Endometrial microvascular endothelial cells (primary cell): ENCODE measurements at regions not wholly inside any gene's neighbourhood (a gene's known extent, or its start where the extent isn't known, plus 50 kb on each side); places are given as distances from the start of the nearest gene placed in this dataset.

Source experiments
- in situ Hi-C: cut with HindIII; loops from 2 replicates; pipeline ENCODE4 v1.10.0; 2017; ENCODE audit warnings: low sequenced_read_pairs, low pct_unique_long_range_greater_than_20kb; ENCODE audit errors: inconsistent ontology term

GRCh38 chr3:99176169-99176964, 274.9 kb upstream of the DCBLD2 start:
- in situ Hi-C loops = no loop called here

- in situ Hi-C loops = no loop called here
These were observed 273.8 kb upstream of the DCBLD2 start for GRCh38 chr3:99175276-99175812.

GRCh38 chr3:99172736-99173657, 271.5 kb upstream of the DCBLD2 start:
- in situ Hi-C loops = no loop called here

- in situ Hi-C loops = no loop called here
These were observed 270.3 kb upstream of the DCBLD2 start for GRCh38 chr3:99171800-99172199.

- in situ Hi-C loops = no loop called here
These were observed 269.5 kb upstream of the DCBLD2 start for GRCh38 chr3:99170867-99171517.

GRCh38 chr3:99167071-99167470, 265.6 kb upstream of the DCBLD2 start:
- in situ Hi-C loops = no loop called here

GRCh38 chr3:99163314-99163713, 261.8 kb upstream of the DCBLD2 start:
- in situ Hi-C loops = no loop called here

- in situ Hi-C loops = no loop called here
These were observed 257.8 kb upstream of the DCBLD2 start for GRCh38 chr3:99159220-99159762.

GRCh38 chr3:99145031-99145430, 243.5 kb upstream of the DCBLD2 start:
- in situ Hi-C loops = no loop called here

GRCh38 chr3:99143493-99143892, 242.0 kb upstream of the DCBLD2 start:
- in situ Hi-C loops = no loop called here

- in situ Hi-C loops = no loop called here
These were observed 233.5 kb upstream of the DCBLD2 start for GRCh38 chr3:99134986-99135385.

- in situ Hi-C loops = no loop called here
These were observed 230.4 kb upstream of the DCBLD2 start for GRCh38 chr3:99131876-99132275.

GRCh38 chr3:99128725-99129505, 227.4 kb upstream of the DCBLD2 start:
- in situ Hi-C loops = no loop called here

- in situ Hi-C loops = no loop called here
These were observed 226.7 kb upstream of the DCBLD2 start for GRCh38 chr3:99128235-99128634.

- in situ Hi-C loops = no loop called here
These were observed 224.8 kb upstream of the DCBLD2 start for GRCh38 chr3:99126316-99126715.

GRCh38 chr3:99119385-99119784, 217.9 kb upstream of the DCBLD2 start:
- in situ Hi-C loops = loop anchor here (25.0 kb wide), 1 partner anchor 643 kb away; no protein-coding TSS in a partner anchor

GRCh38 chr3:99118381-99118780, 216.9 kb upstream of the DCBLD2 start:
- in situ Hi-C loops = loop anchor here (25.0 kb wide), 1 partner anchor 644 kb away; no protein-coding TSS in a partner anchor
